ENCODE measurements at regions not wholly inside any gene's neighbourhood (a gene's known extent, or its start where the extent isn't known, plus 50 kb on each side); places are given as distances from the start of the nearest gene placed in this dataset.
A peak's percentile ranks its signal among the peaks of the same experiment; 100 is the strongest.
"Not testable (repeated sequence)": the region's sequence is repeated elsewhere in the genome, so short reads cannot be mapped to it uniquely, and the experiment has no call there.

DNA sequence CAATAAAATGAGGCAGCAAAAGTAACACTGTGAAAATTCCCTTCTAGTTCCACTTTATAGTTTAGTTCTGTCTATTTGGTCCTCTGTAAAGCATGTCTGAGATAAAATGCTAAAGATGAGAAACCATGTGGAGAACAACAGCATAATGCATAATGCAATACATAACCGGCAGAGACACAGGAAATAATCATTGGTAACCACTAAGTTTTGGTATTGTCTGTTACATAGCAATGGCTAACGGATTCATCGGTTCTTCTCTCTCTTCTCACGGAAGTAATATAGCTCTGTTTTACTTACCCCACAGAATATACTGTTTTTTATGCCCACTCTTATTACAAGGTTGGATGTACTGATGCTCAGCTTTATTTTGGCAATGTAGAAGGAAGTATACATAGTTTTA lies 158.9 kb downstream of the FAM174A start:
- DNase-seq (ENCODE audit: low spot score) = no peak

GRCh38 chr5:100697970-100698369 lies 162.8 kb downstream of the FAM174A start:
- DNase-seq (ENCODE audit: low spot score) = no peak

DNA sequence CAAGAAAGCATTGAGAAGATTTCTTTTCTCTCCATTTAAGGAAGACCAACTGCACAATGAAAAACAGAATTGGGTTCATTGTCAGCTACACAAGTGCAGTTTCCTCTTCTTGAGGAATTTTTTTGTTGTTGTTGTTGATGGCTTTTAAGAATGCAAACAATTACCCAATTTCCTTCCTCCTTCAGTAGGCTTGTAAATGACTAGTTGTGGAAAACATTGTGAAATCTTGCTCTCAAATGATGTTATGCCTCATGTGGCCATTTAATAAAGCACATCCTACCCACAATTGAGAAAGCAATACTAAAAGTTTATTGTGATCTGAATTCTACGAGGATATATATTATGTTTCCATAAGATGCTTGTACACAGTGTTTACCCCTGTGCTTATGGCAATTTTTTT lies 171.6 kb downstream of the FAM174A start:
- no peak for DNase-seq (ENCODE audit: low spot score)

- DNase-seq (ENCODE audit: low spot score) = no peak
Measured at GRCh38 chr5:100708645-100709171, 173.5 kb downstream of the FAM174A start.

DNA sequence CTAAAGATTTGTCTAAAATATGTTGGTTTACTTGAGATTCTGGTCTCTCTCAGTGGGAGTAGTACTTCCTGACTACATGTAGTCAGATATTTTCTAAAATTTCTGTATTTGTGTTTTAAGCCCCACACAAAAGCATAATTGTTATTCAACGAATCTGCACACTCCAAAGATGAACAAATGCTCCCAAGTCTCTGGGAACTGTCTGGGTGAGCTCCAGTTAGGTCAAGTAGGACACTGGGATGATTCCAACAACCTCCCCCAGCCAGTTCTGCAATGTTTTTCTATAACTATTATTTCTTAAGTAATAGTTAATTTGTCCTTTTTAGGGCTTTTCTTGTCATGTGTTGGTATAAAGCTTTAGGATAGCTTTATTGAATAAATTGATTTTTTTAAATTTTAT lies 174.6 kb downstream of the FAM174A start:
- DNase-seq (ENCODE audit: low spot score) = no peak

DNA sequence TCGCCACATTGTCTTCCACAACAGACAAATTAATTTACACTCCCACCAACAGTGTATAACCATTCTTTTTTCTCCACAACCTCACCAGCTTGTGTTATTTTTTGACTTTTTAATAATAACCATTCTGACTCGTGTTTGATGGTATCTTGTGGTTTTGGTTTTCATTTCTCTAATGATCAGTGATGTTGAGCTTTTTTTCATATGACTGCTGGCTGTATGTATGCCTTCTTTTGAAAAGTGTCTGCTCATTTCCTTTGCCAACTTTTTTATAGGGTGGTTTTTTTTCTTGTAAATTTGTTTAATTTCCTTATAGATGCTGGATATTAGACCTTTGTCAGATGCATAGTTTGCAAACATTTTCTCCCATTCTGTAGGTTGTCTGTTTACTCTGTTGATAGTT lies 179.6 kb downstream of the FAM174A start:
- not testable (repeated sequence) for DNase-seq (ENCODE audit: low spot score)

DNA sequence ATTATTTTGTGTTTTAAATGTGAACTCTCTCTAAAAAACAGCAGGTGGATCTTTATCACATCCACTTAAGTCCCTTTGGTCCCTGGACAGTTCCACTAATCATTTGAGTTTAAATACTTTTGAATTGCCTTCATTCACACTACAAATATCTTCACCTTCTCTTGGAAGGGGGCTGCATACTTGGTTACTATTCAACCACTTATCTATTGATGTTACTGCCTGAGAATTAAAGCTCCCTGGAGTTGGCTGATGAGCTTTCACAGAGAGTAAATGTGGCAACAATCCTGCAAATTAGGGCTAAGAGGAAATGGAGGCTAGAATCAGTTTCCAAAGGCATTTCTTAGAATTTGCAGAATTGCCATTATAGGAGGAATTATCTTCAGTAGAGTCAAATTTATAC lies 180.4 kb downstream of the ST8SIA4 start:
- no peak for DNase-seq (ENCODE audit: low spot score)

DNA sequence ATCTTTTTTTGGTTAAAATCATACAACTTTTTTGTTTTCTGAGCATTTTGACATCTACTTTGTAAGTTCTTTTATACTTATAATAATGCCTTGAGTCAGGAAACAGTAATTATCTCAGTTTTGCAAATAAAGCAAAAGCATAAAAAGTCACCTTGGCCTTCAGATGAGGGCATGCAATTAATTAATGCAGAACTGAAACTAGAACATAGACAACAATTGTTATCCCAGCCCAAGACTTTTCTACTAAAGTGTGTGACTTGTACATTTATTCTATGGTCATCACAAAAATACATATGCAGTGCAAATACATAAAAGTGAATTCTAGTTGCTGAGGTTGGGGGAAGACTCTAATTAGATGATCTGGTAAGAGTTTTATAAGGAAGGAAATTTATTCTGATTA lies 179.9 kb downstream of the ST8SIA4 start:
- DNase-seq (ENCODE audit: low spot score) = no peak

GRCh38 chr5:100726116-100726515 lies 177.0 kb downstream of the ST8SIA4 start:
- DNase-seq (ENCODE audit: low spot score) = no peak

DNA sequence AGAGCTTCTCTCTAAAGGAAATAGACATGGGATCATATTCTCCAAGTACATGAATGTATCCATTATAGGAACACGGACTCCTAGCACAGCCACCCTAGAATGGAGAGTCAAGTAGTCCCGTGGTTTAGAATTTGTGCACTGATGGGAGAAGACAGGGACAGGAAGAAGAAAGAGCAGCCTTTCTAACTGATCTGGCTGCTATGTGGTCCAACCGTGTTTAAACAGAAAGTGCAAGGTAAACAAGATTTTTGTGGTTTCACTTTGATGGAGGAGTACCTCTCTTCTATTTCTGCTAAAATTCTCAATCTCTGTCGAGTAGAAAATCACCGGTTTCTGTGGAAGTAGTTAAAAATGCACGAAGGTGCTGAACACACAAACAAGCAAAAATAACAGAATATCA lies 171.3 kb downstream of the ST8SIA4 start:
- DNase-seq (ENCODE audit: low spot score) = peak; percentile 65

DNA sequence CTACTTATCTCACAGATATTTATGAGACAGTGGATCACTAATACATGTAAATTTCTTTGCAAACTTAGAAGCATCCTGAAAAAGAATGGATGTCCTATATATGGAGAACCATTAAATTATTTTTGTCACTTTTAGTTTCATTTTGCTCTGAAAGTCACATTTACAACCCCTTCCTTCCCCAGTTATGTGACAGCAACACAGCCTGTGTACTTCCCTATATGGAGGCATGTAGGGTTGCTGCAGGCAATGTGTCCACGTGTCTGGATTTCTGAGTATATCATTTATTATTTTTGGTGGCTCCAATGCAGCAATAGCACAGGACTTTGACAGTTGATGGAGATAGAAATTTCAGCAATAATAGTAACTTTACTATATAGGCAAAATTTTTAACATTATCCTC lies 156.4 kb downstream of the ST8SIA4 start:
- no peak for DNase-seq (ENCODE audit: low spot score)

DNA sequence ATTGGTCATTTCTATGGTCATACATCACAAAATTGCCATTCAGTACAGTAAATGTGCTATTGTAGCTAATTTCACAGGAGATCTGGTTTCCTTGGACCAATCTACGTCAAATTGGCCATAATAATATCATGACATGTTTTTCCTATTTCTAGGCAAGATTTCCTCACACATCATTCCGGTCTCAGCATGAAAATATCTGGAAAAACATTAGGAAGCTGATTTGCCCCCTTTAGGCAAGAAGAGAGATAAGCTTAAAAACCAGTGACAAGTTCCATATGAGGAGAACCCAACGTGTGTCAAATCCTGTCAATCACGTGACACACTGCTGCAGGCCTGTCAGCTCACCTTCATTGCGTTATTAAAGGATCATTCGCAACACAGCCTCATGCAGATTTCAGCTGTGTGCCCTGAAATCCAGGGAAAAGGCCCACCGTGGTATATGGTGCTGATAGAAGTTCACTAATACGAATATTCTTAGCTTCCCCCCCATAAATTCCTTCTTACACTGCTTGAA lies 153.3 kb downstream of the ST8SIA4 start:
- no peak for DNase-seq (ENCODE audit: low spot score)

GRCh38 chr5:100755435-100755834 lies 147.6 kb downstream of the ST8SIA4 start:
- no peak for DNase-seq (ENCODE audit: low spot score)
